ENCODE measurements at regions not wholly inside any gene's neighbourhood (a gene's known extent, or its start where the extent isn't known, plus 50 kb on each side); places are given as distances from the start of the nearest gene placed in this dataset.

DNA sequence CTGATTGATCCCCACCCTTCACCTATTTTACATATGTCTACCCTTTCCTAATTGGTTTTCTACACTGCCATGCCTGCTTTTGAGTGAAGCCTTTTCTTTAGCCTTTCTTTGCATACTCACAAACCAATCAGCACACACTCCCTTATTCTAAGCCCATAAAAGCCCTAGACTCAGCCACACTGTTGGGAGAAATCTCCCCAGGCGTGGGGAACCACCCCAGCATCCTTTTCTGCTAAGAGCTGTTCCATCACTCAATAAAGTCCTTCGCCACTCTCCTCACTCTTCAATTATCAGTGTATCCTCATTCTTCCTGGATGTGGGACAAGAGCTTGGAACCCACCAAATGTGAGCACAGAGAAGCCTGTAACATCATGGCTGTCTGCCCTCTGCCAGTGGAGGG is 343.6 kb downstream of the SLITRK1 start:
- TF ChIP-seq EZH2phosphoT487 (IDR thresholded peaks at IDR 0.05; ENCODE audit: low read depth, severe bottlenecking, unreplicated experiment) (no peak), EZH2 (IDR thresholded peaks at IDR 0.05; ENCODE audit: borderline replicate concordance) (no peak)
- TF ChIP-seq, protein P1, sequence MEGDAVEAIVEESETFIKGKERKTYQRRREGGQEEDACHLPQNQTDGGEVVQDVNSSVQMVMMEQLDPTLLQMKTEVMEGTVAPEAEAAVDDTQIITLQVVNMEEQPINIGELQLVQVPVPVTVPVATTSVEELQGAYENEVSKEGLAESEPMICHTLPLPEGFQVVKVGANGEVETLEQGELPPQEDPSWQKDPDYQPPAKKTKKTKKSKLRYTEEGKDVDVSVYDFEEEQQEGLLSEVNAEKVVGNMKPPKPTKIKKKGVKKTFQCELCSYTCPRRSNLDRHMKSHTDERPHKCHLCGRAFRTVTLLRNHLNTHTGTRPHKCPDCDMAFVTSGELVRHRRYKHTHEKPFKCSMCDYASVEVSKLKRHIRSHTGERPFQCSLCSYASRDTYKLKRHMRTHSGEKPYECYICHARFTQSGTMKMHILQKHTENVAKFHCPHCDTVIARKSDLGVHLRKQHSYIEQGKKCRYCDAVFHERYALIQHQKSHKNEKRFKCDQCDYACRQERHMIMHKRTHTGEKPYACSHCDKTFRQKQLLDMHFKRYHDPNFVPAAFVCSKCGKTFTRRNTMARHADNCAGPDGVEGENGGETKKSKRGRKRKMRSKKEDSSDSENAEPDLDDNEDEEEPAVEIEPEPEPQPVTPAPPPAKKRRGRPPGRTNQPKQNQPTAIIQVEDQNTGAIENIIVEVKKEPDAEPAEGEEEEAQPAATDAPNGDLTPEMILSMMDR (IDR thresholded peaks at IDR 0.05; ENCODE audit: poor library complexity): no peak
- 82% methylated on average over 2 of the region's 2 CpGs for WGBS (ENCODE audit: low lambda C conversion rate, missing lambda C conversion rate)
- H3K27me3 ChIP-seq: no peaks in the 10 kb centered on the region
- DNase-seq (ENCODE audit: low spot score): no peak
- no peak overlapping the region for H3K27ac ChIP-seq
- H3K4me1 ChIP-seq (ENCODE audit: insufficient read depth): no peaks in the 10 kb centered on the region
- no peaks in the 10 kb centered on the region for H3K9me2 ChIP-seq (replicated peaks; ENCODE audit: insufficient read depth)
- H3K4me3 ChIP-seq: no peak overlapping the region
- H3K36me3 ChIP-seq (replicated peaks; ENCODE audit: insufficient read depth, low read depth): no peaks in the 10 kb centered on the region
- no peak overlapping the region for H3K4me2 ChIP-seq
- H3K9me3 ChIP-seq (ENCODE audit: low read depth): no peaks in the 10 kb centered on the region
- no peaks in the 10 kb centered on the region for H4K20me1 ChIP-seq (ENCODE audit: insufficient read depth, poor library complexity, severe bottlenecking)
- no peak overlapping the region for H2AFZ ChIP-seq
- H3K79me2 ChIP-seq: no peaks in the 10 kb centered on the region

DNA sequence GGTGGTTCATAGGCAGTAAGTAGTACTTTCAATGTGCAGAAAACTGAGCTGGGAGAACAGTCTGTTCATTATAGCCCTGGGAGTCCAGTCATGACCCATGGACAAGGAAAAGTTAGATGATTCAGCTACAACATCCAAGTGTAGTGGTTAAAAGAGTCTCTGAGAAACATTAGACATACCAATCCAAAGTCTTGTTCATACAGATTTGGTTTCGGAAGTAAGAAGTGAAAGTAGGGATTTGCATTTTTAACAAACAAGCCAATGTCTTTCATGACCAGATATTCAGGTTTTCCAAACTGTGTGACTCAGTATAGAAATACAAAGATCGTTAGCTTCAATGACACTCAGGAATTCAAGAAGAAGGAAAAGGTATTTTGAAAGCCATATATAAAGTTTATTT is 345.3 kb downstream of the SLITRK1 start:
- TF ChIP-seq, protein P1 (IDR thresholded peaks at IDR 0.05; ENCODE audit: poor library complexity): no peak
- TF ChIP-seq EZH2phosphoT487 (IDR thresholded peaks at IDR 0.05; ENCODE audit: low read depth, severe bottlenecking, unreplicated experiment) (no peak), EZH2 (IDR thresholded peaks at IDR 0.05; ENCODE audit: borderline replicate concordance) (no peak)
- WGBS (ENCODE audit: low lambda C conversion rate, missing lambda C conversion rate): 88% methylated on average over 2 of the region's 2 CpGs

DNA sequence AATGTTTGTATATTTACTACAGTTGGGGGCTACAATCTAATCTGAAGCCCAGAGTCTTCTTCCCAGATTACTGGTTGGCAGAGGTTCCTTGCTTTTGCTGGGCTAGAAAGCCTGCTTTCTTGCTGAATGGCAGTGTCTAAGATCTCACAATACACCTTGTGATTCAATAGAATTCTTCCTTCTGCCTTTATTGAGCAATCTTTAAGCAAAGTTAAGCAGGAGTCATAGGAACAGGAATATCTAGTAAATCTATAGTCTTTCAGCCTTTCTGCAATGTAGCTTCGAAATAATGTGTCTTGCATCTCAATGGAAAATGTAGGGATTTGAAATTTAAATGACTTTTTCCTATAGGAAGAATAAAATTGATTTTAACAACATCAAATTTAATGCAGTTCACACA is 346.1 kb downstream of the SLITRK1 start:
- Histone ChIP-seq H3K27ac (no peak overlapping the region), H3K27me3 (no peaks in the 10 kb centered on the region), H3K9me3 (ENCODE audit: low read depth) (no peaks in the 10 kb centered on the region), H3K9me2 (replicated peaks; ENCODE audit: insufficient read depth) (no peaks in the 10 kb centered on the region), H4K20me1 (ENCODE audit: insufficient read depth, poor library complexity, severe bottlenecking) (no peaks in the 10 kb centered on the region), H3K4me3 (no peak overlapping the region), H3K36me3 (replicated peaks; ENCODE audit: insufficient read depth, low read depth) (no peaks in the 10 kb centered on the region), H3K4me1 (ENCODE audit: insufficient read depth) (no peaks in the 10 kb centered on the region), H3K79me2 (no peaks in the 10 kb centered on the region), H3K4me2 (no peak overlapping the region), H2AFZ (no peak overlapping the region)
- no peak for DNase-seq (ENCODE audit: low spot score)
- 81% methylated on average over 1 of the region's 1 CpG for WGBS (ENCODE audit: low lambda C conversion rate, missing lambda C conversion rate)
- TF ChIP-seq EZH2phosphoT487 (IDR thresholded peaks at IDR 0.05; ENCODE audit: low read depth, severe bottlenecking, unreplicated experiment): no peak
- no peak for TF ChIP-seq EZH2 (IDR thresholded peaks at IDR 0.05; ENCODE audit: borderline replicate concordance)
- TF ChIP-seq, protein P1 (IDR thresholded peaks at IDR 0.05; ENCODE audit: poor library complexity): no peak

More for the DNA sequence above, 345.3 kb downstream of the SLITRK1 start:
- Histone ChIP-seq H2AFZ (no peak overlapping the region), H3K79me2 (no peaks in the 10 kb centered on the region), H3K27ac (no peak overlapping the region), H3K27me3 (no peaks in the 10 kb centered on the region), H3K4me1 (ENCODE audit: insufficient read depth) (no peaks in the 10 kb centered on the region), H3K36me3 (replicated peaks; ENCODE audit: insufficient read depth, low read depth) (no peaks in the 10 kb centered on the region), H3K9me3 (ENCODE audit: low read depth) (no peaks in the 10 kb centered on the region), H3K4me2 (no peak overlapping the region), H3K4me3 (no peak overlapping the region), H3K9me2 (replicated peaks; ENCODE audit: insufficient read depth) (no peaks in the 10 kb centered on the region), H4K20me1 (ENCODE audit: insufficient read depth, poor library complexity, severe bottlenecking) (no peaks in the 10 kb centered on the region)
- no peak for DNase-seq (ENCODE audit: low spot score)

DNA sequence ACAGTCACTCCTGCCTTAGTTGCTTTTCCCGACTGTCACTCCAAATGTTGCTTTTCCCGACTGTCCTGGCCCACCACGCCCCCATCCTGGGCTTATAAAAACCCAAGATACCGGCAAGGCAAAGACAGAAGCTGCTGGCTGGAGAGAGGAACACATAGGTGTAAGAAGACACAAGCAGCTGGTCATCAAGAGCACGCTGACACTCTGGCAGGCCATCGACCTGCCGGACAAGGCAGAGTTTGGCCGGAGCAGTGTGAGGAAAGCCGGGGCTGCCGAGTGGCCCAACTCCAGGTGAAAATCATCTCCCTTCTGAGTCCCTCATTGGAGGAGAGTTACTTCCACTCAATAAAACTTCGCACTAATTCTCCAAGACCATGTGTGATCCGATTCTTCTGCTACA is 349.5 kb downstream of the SLITRK1 start:
- Histone ChIP-seq H3K4me1 (ENCODE audit: insufficient read depth) (no peaks in the 10 kb centered on the region), H3K36me3 (replicated peaks; ENCODE audit: insufficient read depth, low read depth) (no peaks in the 10 kb centered on the region), H3K4me3 (no peak overlapping the region), H3K27me3 (no peaks in the 10 kb centered on the region), H2AFZ (no peak overlapping the region), H3K9me2 (replicated peaks; ENCODE audit: insufficient read depth) (no peaks in the 10 kb centered on the region), H3K4me2 (no peak overlapping the region), H4K20me1 (ENCODE audit: insufficient read depth, poor library complexity, severe bottlenecking) (no peaks in the 10 kb centered on the region), H3K79me2 (no peaks in the 10 kb centered on the region), H3K9me3 (ENCODE audit: low read depth) (no peaks in the 10 kb centered on the region), H3K27ac (no peak overlapping the region)
- WGBS (ENCODE audit: low lambda C conversion rate, missing lambda C conversion rate): 92% methylated on average over 12 of the region's 12 CpGs
- TF ChIP-seq, protein P1 (IDR thresholded peaks at IDR 0.05; ENCODE audit: poor library complexity): no peak
- TF ChIP-seq EZH2 (IDR thresholded peaks at IDR 0.05; ENCODE audit: borderline replicate concordance): no peak
- no peak for DNase-seq (ENCODE audit: low spot score)

Data from hepatocyte (in vitro differentiated cells).